Esophagus muscularis mucosa (tissue), 4 donors: ENCODE measurements at regions not wholly inside any gene's neighbourhood (a gene's known extent, or its start where the extent isn't known, plus 50 kb on each side); places are given as distances from the start of the nearest gene placed in this dataset.

Source experiments
- CTCF ChIP-seq, 3 experiments: fragments of 200-600 bp in 2 of 3; fragments of 450-650 bp in 1 of 3; sonication (generic) in 2 of 3; IDR thresholded peaks; one replicate each; pipeline ENCODE4 v1.5.1; 2017 to 2019; ENCODE audit warnings: antibody characterized with exemption in 3 of 3, mild to moderate bottlenecking in 2 of 3, moderate library complexity in 1 of 3
- EP300 ChIP-seq: sonication (generic); formaldehyde crosslinking; IDR thresholded peaks from one replicate; pipeline ENCODE4 v1.6.1; 2017; ENCODE audit warnings: antibody characterized with exemption
- POLR2A ChIP-seq: fragments of 450-650 bp; IDR thresholded peaks from one replicate; pipeline ENCODE4 v1.6.1; 2017; ENCODE audit warnings: antibody characterized with exemption, moderate library complexity, mild to moderate bottlenecking, low read depth
- POLR2AphosphoS5 ChIP-seq, 2 donors: sonication (generic); formaldehyde crosslinking; IDR thresholded peaks; one replicate each; pipeline ENCODE4 v1.6.1; 2017; ENCODE audit warnings: antibody characterized with exemption in 2 of 2

GRCh38 chr6:144993870-144994269 is 708.7 kb downstream of the UTRN start:
- TF ChIP-seq POLR2A (no peak), CTCF (IDR thresholded peaks at IDR 0.05) (no peak), POLR2AphosphoS5 (IDR thresholded peaks at IDR 0.05) (no peak), EP300 (no peak)
